Mesenchymal stem cell (in vitro differentiated cells and primary cell): ENCODE measurements at regions not wholly inside any gene's neighbourhood (a gene's known extent, or its start where the extent isn't known, plus 50 kb on each side); places are given as distances from the start of the nearest gene placed in this dataset.

ENCODE experiments used
- DNase-seq: peaks from one replicate; pipeline ENCODE4 v3.0.0-alpha.2; 2013
- H2AFZ ChIP-seq: one replicate; pipeline ENCODE4 v1.6.1; 2013; ENCODE audit warnings: low read depth, mild to moderate bottlenecking, control low read depth, inconsistent platforms, low read length, moderate library complexity
- H2AK5ac ChIP-seq: 2 replicates; pipeline ENCODE4 v1.6.1; 2013; ENCODE audit warnings: low read length, moderate library complexity, mild to moderate bottlenecking, inconsistent platforms; ENCODE audit not compliant: severe bottlenecking
- H2BK120ac ChIP-seq: one replicate; pipeline ENCODE4 v1.6.1; 2013; ENCODE audit warnings: low read depth, mild to moderate bottlenecking, inconsistent platforms, low read length, moderate library complexity
- H2BK12ac ChIP-seq, 2 experiments: one replicate each; pipeline ENCODE4 v1.6.1; 2013; ENCODE audit warnings: inconsistent platforms in 2 of 2, low read length in 2 of 2, mild to moderate bottlenecking in 2 of 2, moderate library complexity in 2 of 2, control low read depth in 1 of 2
- H2BK15ac ChIP-seq: one replicate; pipeline ENCODE4 v1.6.1; 2013; ENCODE audit warnings: mild to moderate bottlenecking, low read depth, inconsistent platforms; ENCODE audit not compliant: poor library complexity, severe bottlenecking
- H2BK5ac ChIP-seq: 2 replicates; pipeline ENCODE4 v1.6.1; 2013; ENCODE audit warnings: low read depth, mild to moderate bottlenecking, low read length, control low read depth, inconsistent platforms; ENCODE audit not compliant: poor library complexity, severe bottlenecking
- H3K14ac ChIP-seq, 2 experiments: one replicate each; pipeline ENCODE4 v1.6.1; 2013; ENCODE audit warnings: inconsistent platforms in 2 of 2, low read length in 2 of 2, control low read depth in 1 of 2, mild to moderate bottlenecking in 1 of 2, moderate library complexity in 1 of 2
- H3K18ac ChIP-seq, 2 experiments: one replicate each; pipeline ENCODE4 v1.6.1; 2013; ENCODE audit warnings: inconsistent platforms in 2 of 2, low read length in 2 of 2, control low read depth in 1 of 2, low read depth in 1 of 2, mild to moderate bottlenecking in 1 of 2
- H3K23ac ChIP-seq, 2 experiments: one replicate each; pipeline ENCODE4 v1.6.1; 2013; ENCODE audit warnings: inconsistent platforms in 2 of 2, low read length in 2 of 2, mild to moderate bottlenecking in 2 of 2, moderate library complexity in 2 of 2, control low read depth in 1 of 2
- H3K27ac ChIP-seq: 2 replicates; pipeline ENCODE4 v1.5.1; 2013; ENCODE audit warnings: mild to moderate bottlenecking, moderate library complexity, low read length, control low read depth, inconsistent platforms; ENCODE audit not compliant: poor library complexity, severe bottlenecking
- H3K27me3 ChIP-seq, 2 experiments: 2 replicates each; pipeline versions ENCODE4 v1.6.1 to v1.7.0; 2013; ENCODE audit warnings: low read length in 2 of 2, mild to moderate bottlenecking in 2 of 2, moderate library complexity in 2 of 2, control low read depth in 1 of 2, inconsistent platforms in 1 of 2; ENCODE audit not compliant: control insufficient read depth in 1 of 2, insufficient read depth in 1 of 2
- H3K36me3 ChIP-seq, 2 experiments: 2 replicates each; pipeline versions ENCODE4 v1.6.1 to v1.7.0; 2013; ENCODE audit warnings: low read length in 2 of 2, control low read depth in 1 of 2, inconsistent platforms in 1 of 2, low read depth in 1 of 2, mild to moderate bottlenecking in 1 of 2; ENCODE audit not compliant: insufficient read depth in 2 of 2, control insufficient read depth in 1 of 2
- H3K4ac ChIP-seq, 2 experiments: one replicate each; pipeline ENCODE4 v1.6.1; 2013; ENCODE audit warnings: inconsistent platforms in 2 of 2, low read length in 2 of 2, mild to moderate bottlenecking in 2 of 2, moderate library complexity in 2 of 2, control low read depth in 1 of 2, low read depth in 1 of 2
- H3K4me1 ChIP-seq: 2 replicates; pipeline ENCODE4 v1.6.1; 2013; ENCODE audit warnings: low read depth, low read length, control low read depth; ENCODE audit not compliant: control insufficient read depth, insufficient read depth
- H3K4me2 ChIP-seq: 2 replicates; pipeline ENCODE4 v1.6.1; 2013; ENCODE audit warnings: low read length, mild to moderate bottlenecking, inconsistent platforms; ENCODE audit not compliant: poor library complexity, severe bottlenecking
- H3K4me3 ChIP-seq, 2 experiments: 2 replicates each; pipeline versions ENCODE4 v1.5.1 to v1.7.0; 2013; ENCODE audit warnings: low read length in 2 of 2, mild to moderate bottlenecking in 2 of 2, control low read depth in 1 of 2, low read depth in 1 of 2; ENCODE audit not compliant: insufficient read depth in 1 of 2
- H3K79me1 ChIP-seq: replicated peaks from 2 replicates; pipeline ENCODE4 v1.6.1; 2013; ENCODE audit warnings: mild to moderate bottlenecking, control low read depth, low read length, inconsistent platforms; ENCODE audit not compliant: poor library complexity, severe bottlenecking
- H3K9ac ChIP-seq: 2 replicates; pipeline ENCODE4 v1.7.0; 2013; ENCODE audit warnings: mild to moderate bottlenecking, low read length, moderate library complexity
- H3K9me3 ChIP-seq: 2 replicates; pipeline ENCODE4 v1.7.0; 2013; ENCODE audit warnings: mild to moderate bottlenecking, low read length; ENCODE audit not compliant: control insufficient read depth
- H4K8ac ChIP-seq: one replicate; pipeline ENCODE4 v1.6.1; 2013; ENCODE audit warnings: inconsistent platforms, mild to moderate bottlenecking, low read length, moderate library complexity
- H4K91ac ChIP-seq: one replicate; pipeline ENCODE4 v1.6.1; 2013; ENCODE audit warnings: mild to moderate bottlenecking, low read length, inconsistent platforms
- WGBS: methylation state at CpG from one replicate; pipeline ENCODE4 v1.1.7; 2013; ENCODE audit warnings: mixed read lengths; 5-methylcytosine and 5-hydroxymethylcytosine counted together

GRCh38 chr4:11618666-11619282 lies 190.1 kb upstream of the HS3ST1 start:
- Histone ChIP-seq H3K79me1 (no peaks in the 10 kb centered on the region), H2AFZ (no peak overlapping the region), H2BK15ac (no peak overlapping the region), H3K23ac (no peak overlapping the region), H3K4ac (no peak overlapping the region), H2BK5ac (no peak overlapping the region), H3K4me1 (no peaks in the 10 kb centered on the region), H3K27me3 (no peaks in the 10 kb centered on the region), H4K8ac (no peak overlapping the region), H3K18ac (no peak overlapping the region), H3K27ac (peak overlapping the region; percentile 93), H3K4me2 (no peak overlapping the region), H4K91ac (no peak overlapping the region), H3K9ac (no peak overlapping the region), H3K9me3 (no peaks in the 10 kb centered on the region), H2BK12ac (no peak overlapping the region), H2BK120ac (no peak overlapping the region), H3K36me3 (no peaks in the 10 kb centered on the region), H3K4me3 (no peak overlapping the region), H3K14ac (no peak overlapping the region), H2AK5ac (no peak overlapping the region)
- no peak for DNase-seq
- WGBS: 50% methylated on average over 1 of the region's 2 CpGs

GRCh38 chr4:11616856-11617255 lies 188.2 kb upstream of the HS3ST1 start:
- no peak for DNase-seq
- Histone ChIP-seq H3K4me3 (no peak overlapping the region), H3K14ac (no peak overlapping the region), H3K27ac (no peak overlapping the region), H3K4ac (no peak overlapping the region), H4K8ac (no peak overlapping the region), H3K4me2 (no peak overlapping the region), H3K4me1 (no peaks in the 10 kb centered on the region), H3K79me1 (no peaks in the 10 kb centered on the region), H3K27me3 (no peaks in the 10 kb centered on the region), H2AK5ac (peak overlapping the region; percentile 70), H3K9ac (no peak overlapping the region), H2BK12ac (no peak overlapping the region), H3K18ac (no peak overlapping the region), H2AFZ (no peak overlapping the region), H2BK15ac (no peak overlapping the region), H3K9me3 (no peaks in the 10 kb centered on the region), H3K36me3 (no peaks in the 10 kb centered on the region), H3K23ac (no peak overlapping the region), H2BK120ac (no peak overlapping the region), H4K91ac (no peak overlapping the region), H2BK5ac (no peak overlapping the region)
- WGBS: 93% methylated on average over 4 of the region's 4 CpGs

- Histone ChIP-seq H3K23ac (no peak overlapping the region), H3K4me3 (no peak overlapping the region), H2AK5ac (peak overlapping the region; percentile 50), H3K4me2 (no peak overlapping the region), H2BK12ac (no peak overlapping the region), H3K79me1 (no peaks in the 10 kb centered on the region), H3K4me1 (no peaks in the 10 kb centered on the region), H2AFZ (no peak overlapping the region), H2BK15ac (no peak overlapping the region), H3K14ac (no peak overlapping the region), H3K27me3 (no peaks in the 10 kb centered on the region), H3K9me3 (no peaks in the 10 kb centered on the region), H3K36me3 (no peaks in the 10 kb centered on the region), H3K4ac (no peak overlapping the region), H3K27ac (no peak overlapping the region), H2BK5ac (no peak overlapping the region), H3K9ac (no peak overlapping the region), H4K8ac (no peak overlapping the region), H4K91ac (no peak overlapping the region), H2BK120ac (no peak overlapping the region), H3K18ac (peak overlapping the region in 1 of 2 experiments; percentile 62)
- no peak for DNase-seq
- WGBS: 66% methylated on average over 7 of the region's 7 CpGs
Measured at GRCh38 chr4:11615601-11616000, 186.9 kb upstream of the HS3ST1 start.

- H3K27ac ChIP-seq: peak overlapping the region; percentile 98
- no peak overlapping the region for H4K8ac ChIP-seq
- no peak overlapping the region for H4K91ac ChIP-seq
- H3K27me3 ChIP-seq: no peaks in the 10 kb centered on the region
- H3K9ac ChIP-seq: no peak overlapping the region
- H3K14ac ChIP-seq: no peak overlapping the region
- no peaks in the 10 kb centered on the region for H3K9me3 ChIP-seq
- H3K4me2 ChIP-seq: no peak overlapping the region
- H3K36me3 ChIP-seq: no peaks in the 10 kb centered on the region
- WGBS: 53% methylated on average over 5 of the region's 5 CpGs
- no peak overlapping the region for H2BK12ac ChIP-seq
- DNase-seq: no peak
- no peak overlapping the region for H3K4me3 ChIP-seq
- H3K23ac ChIP-seq: no peak overlapping the region
- no peak overlapping the region for H2AK5ac ChIP-seq
- H3K79me1 ChIP-seq: no peaks in the 10 kb centered on the region
- no peak overlapping the region for H3K18ac ChIP-seq
- H2AFZ ChIP-seq: no peak overlapping the region
- no peak overlapping the region for H2BK5ac ChIP-seq
- no peak overlapping the region for H2BK120ac ChIP-seq
- H3K4me1 ChIP-seq: no peaks in the 10 kb centered on the region
- peak overlapping the region in 1 of 2 experiments; percentile 14 for H3K4ac ChIP-seq
- no peak overlapping the region for H2BK15ac ChIP-seq
Measured at GRCh38 chr4:11614426-11614825, 185.7 kb upstream of the HS3ST1 start.
